ENCODE measurements at regions not wholly inside any gene's neighbourhood (a gene's known extent, or its start where the extent isn't known, plus 50 kb on each side); places are given as distances from the start of the nearest gene placed in this dataset.

- TF ChIP-seq CREB1 (IDR thresholded peaks at IDR 0.05; ENCODE audit: low read depth) (no peak), RAD21 (IDR thresholded peaks at IDR 0.05; ENCODE audit: low read depth) (no peak), EP300 (IDR thresholded peaks at IDR 0.05; ENCODE audit: borderline replicate concordance) (no peak), TAF1 (IDR thresholded peaks at IDR 0.05; ENCODE audit: low read depth) (no peak), FOXM1 (IDR thresholded peaks at IDR 0.05; ENCODE audit: borderline replicate concordance, low read depth) (no peak), ZBTB7A (IDR thresholded peaks at IDR 0.05; ENCODE audit: low read depth) (no peak), YY1 (IDR thresholded peaks at IDR 0.05; ENCODE audit: low read depth) (no peak), EGR1 (IDR thresholded peaks at IDR 0.05) (no peak), NFIC (IDR thresholded peaks at IDR 0.05) (no peak), TCF12 (IDR thresholded peaks at IDR 0.05; ENCODE audit: low read depth) (no peak), TEAD4 (IDR thresholded peaks at IDR 0.05) (no peak), CEBPB (IDR thresholded peaks at IDR 0.05) (no peak)
- TF ChIP-seq, protein P1, sequence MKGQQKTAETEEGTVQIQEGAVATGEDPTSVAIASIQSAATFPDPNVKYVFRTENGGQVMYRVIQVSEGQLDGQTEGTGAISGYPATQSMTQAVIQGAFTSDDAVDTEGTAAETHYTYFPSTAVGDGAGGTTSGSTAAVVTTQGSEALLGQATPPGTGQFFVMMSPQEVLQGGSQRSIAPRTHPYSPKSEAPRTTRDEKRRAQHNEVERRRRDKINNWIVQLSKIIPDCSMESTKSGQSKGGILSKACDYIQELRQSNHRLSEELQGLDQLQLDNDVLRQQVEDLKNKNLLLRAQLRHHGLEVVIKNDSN (IDR thresholded peaks at IDR 0.05) = no peak
- TF ChIP-seq, protein P2, sequence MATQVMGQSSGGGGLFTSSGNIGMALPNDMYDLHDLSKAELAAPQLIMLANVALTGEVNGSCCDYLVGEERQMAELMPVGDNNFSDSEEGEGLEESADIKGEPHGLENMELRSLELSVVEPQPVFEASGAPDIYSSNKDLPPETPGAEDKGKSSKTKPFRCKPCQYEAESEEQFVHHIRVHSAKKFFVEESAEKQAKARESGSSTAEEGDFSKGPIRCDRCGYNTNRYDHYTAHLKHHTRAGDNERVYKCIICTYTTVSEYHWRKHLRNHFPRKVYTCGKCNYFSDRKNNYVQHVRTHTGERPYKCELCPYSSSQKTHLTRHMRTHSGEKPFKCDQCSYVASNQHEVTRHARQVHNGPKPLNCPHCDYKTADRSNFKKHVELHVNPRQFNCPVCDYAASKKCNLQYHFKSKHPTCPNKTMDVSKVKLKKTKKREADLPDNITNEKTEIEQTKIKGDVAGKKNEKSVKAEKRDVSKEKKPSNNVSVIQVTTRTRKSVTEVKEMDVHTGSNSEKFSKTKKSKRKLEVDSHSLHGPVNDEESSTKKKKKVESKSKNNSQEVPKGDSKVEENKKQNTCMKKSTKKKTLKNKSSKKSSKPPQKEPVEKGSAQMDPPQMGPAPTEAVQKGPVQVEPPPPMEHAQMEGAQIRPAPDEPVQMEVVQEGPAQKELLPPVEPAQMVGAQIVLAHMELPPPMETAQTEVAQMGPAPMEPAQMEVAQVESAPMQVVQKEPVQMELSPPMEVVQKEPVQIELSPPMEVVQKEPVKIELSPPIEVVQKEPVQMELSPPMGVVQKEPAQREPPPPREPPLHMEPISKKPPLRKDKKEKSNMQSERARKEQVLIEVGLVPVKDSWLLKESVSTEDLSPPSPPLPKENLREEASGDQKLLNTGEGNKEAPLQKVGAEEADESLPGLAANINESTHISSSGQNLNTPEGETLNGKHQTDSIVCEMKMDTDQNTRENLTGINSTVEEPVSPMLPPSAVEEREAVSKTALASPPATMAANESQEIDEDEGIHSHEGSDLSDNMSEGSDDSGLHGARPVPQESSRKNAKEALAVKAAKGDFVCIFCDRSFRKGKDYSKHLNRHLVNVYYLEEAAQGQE (IDR thresholded peaks at IDR 0.05; ENCODE audit: low read depth) = no peak
- TF ChIP-seq, protein P3, sequence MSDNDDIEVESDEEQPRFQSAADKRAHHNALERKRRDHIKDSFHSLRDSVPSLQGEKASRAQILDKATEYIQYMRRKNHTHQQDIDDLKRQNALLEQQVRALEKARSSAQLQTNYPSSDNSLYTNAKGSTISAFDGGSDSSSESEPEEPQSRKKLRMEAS (IDR thresholded peaks at IDR 0.05) = no peak
Measured at GRCh38 chr1:213883618-213884017, 104.2 kb upstream of the PROX1 start.

GRCh38 chr1:213884402-213884801 lies 103.4 kb upstream of the PROX1 start:
- no peak for TF ChIP-seq TAF1 (IDR thresholded peaks at IDR 0.05; ENCODE audit: low read depth)
- no peak for TF ChIP-seq CREB1 (IDR thresholded peaks at IDR 0.05; ENCODE audit: low read depth)
- no peak for TF ChIP-seq TEAD4 (IDR thresholded peaks at IDR 0.05)
- no peak for TF ChIP-seq TCF12 (IDR thresholded peaks at IDR 0.05; ENCODE audit: low read depth)
- no peak for TF ChIP-seq RAD21 (IDR thresholded peaks at IDR 0.05; ENCODE audit: low read depth)
- TF ChIP-seq, protein P3 (IDR thresholded peaks at IDR 0.05) = no peak
- TF ChIP-seq, protein P2 (IDR thresholded peaks at IDR 0.05; ENCODE audit: low read depth) = no peak
- no peak for TF ChIP-seq YY1 (IDR thresholded peaks at IDR 0.05; ENCODE audit: low read depth)
- TF ChIP-seq FOXM1 (IDR thresholded peaks at IDR 0.05; ENCODE audit: borderline replicate concordance, low read depth) = no peak
- TF ChIP-seq, protein P1 (IDR thresholded peaks at IDR 0.05) = no peak

GRCh38 chr1:213884942-213885341 lies 102.8 kb upstream of the PROX1 start:
- no peak for TF ChIP-seq EGR1 (IDR thresholded peaks at IDR 0.05)
- no peak for TF ChIP-seq TCF12 (IDR thresholded peaks at IDR 0.05; ENCODE audit: low read depth)
- no peak for TF ChIP-seq CREB1 (IDR thresholded peaks at IDR 0.05; ENCODE audit: low read depth)
- TF ChIP-seq, protein P3 (IDR thresholded peaks at IDR 0.05) = no peak
- no peak for TF ChIP-seq FOXM1 (IDR thresholded peaks at IDR 0.05; ENCODE audit: borderline replicate concordance, low read depth)
- TF ChIP-seq, protein P2 (IDR thresholded peaks at IDR 0.05; ENCODE audit: low read depth) = no peak
- TF ChIP-seq, protein P1 (IDR thresholded peaks at IDR 0.05) = no peak
- TF ChIP-seq TAF1 (IDR thresholded peaks at IDR 0.05; ENCODE audit: low read depth) = no peak
- no peak for TF ChIP-seq NFIC (IDR thresholded peaks at IDR 0.05)
- TF ChIP-seq CEBPB (IDR thresholded peaks at IDR 0.05) = no peak
- TF ChIP-seq ZBTB7A (IDR thresholded peaks at IDR 0.05; ENCODE audit: low read depth) = no peak
- no peak for TF ChIP-seq RAD21 (IDR thresholded peaks at IDR 0.05; ENCODE audit: low read depth)
- no peak for TF ChIP-seq EP300 (IDR thresholded peaks at IDR 0.05; ENCODE audit: borderline replicate concordance)
- TF ChIP-seq TEAD4 (IDR thresholded peaks at IDR 0.05) = no peak
- no peak for TF ChIP-seq YY1 (IDR thresholded peaks at IDR 0.05; ENCODE audit: low read depth)

DNA sequence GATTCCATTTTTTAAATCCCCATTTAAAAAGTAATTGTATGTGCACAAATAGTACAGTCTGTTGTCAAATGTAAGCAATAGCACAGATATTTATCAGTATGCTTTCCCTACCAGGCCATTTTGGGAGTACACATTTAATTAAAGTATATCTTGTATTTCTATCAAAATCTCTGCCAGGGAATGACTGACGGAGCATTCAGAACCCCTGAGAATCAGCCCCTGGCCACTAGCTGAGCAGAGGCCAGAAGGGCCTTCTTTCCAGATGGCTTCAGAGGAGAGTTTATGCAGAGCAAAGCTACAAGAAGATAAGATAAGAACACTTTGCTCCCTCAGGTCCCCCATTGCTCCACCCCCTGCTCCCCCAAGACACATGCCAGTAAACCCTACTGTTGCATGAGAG lies 99.9 kb upstream of the PROX1 start:
- TF ChIP-seq, protein P3 (IDR thresholded peaks at IDR 0.05) = no peak

All from Ishikawa (cell line).